Endothelial cell of umbilical vein (primary cell): ENCODE measurements at regions not wholly inside any gene's neighbourhood (a gene's known extent, or its start where the extent isn't known, plus 50 kb on each side); places are given as distances from the start of the nearest gene placed in this dataset.

ENCODE experiments used
- BruUV-seq: library from RNA; stranded (reverse); fragments of 400-500 nt; replicated peaks from 2 replicates; lab custom pipeline; 2021; lab: Mats Ljungman, UMichigan
- CTCF ChIA-PET: fragments of 300-600, 350-600 bp; sonication (Branson Sonifier 250); formaldehyde crosslinking; loops from one replicate; lab custom pipeline; 2021; ENCODE audit warnings: antibody characterized with exemption, inconsistent platforms; lab: Charles Lee
- POLR2A ChIA-PET: fragments of 300-600, 350-600 bp; sonication (Branson Sonifier 250); formaldehyde crosslinking; loops from one replicate; lab custom pipeline; 2021; ENCODE audit warnings: antibody characterized with exemption, inconsistent platforms; lab: Charles Lee
- DNase-seq: peaks from one replicate; pipeline ENCODE4 v3.0.0-alpha.2; 2011; ENCODE audit warnings: low read depth, low spot score
- FAIRE-seq: peaks from 2 replicates; lab custom pipeline; 2011; peaks lifted over from hg19 to GRCh38; lab: Jason Lieb, UNC
- H2AFZ ChIP-seq: 2 replicates; pipeline ENCODE4 v1.6.0; 2012; ENCODE audit warnings: low read depth, low read length, control low read depth, inconsistent platforms
- H3K27ac ChIP-seq: 2 replicates; pipeline ENCODE4 v1.5.1; 2011; ENCODE audit warnings: low read depth, mild to moderate bottlenecking, control low read depth, low read length, moderate library complexity; ENCODE audit not compliant: insufficient read depth
- H3K27me3 ChIP-seq, 2 experiments: 2 replicates each; pipeline versions ENCODE4 v1.6.0 to v1.6.1; 2011; ENCODE audit warnings: low read length in 2 of 2, mixed read lengths in 1 of 2; ENCODE audit not compliant: control insufficient read depth in 2 of 2, insufficient read depth in 2 of 2
- H3K36me3 ChIP-seq, 2 experiments: 2 replicates in 1 of 2; 3 replicates in 1 of 2; pipeline ENCODE4 v1.5.1; 2011; ENCODE audit warnings: low read length in 2 of 2, mild to moderate bottlenecking in 1 of 2, moderate library complexity in 1 of 2; ENCODE audit not compliant: control insufficient read depth in 2 of 2, insufficient read depth in 2 of 2; ENCODE audit errors: extremely low read depth in 1 of 2
- H3K4me1 ChIP-seq: 3 replicates; pipeline ENCODE4 v1.5.1; 2011; ENCODE audit warnings: mild to moderate bottlenecking, low read length; ENCODE audit not compliant: control insufficient read depth, insufficient read depth; ENCODE audit errors: extremely low read depth
- H3K4me2 ChIP-seq: 2 replicates; pipeline ENCODE4 v1.6.1; 2011; ENCODE audit warnings: low read length, control low read depth, mixed read lengths; ENCODE audit not compliant: insufficient read depth
- H3K4me3 ChIP-seq, 3 experiments: fragments of 200-600 bp in 1 of 3; sonication (generic), shearing (Covaris generic) in 1 of 3; replicated peaks in 1 of 3; 2 replicates each; pipeline ENCODE4 v1.5.1; 2011 to 2016; ENCODE audit warnings: control low read depth in 3 of 3, low read length in 3 of 3, mild to moderate bottlenecking in 2 of 3, inconsistent platforms in 1 of 3, low read depth in 1 of 3, moderate library complexity in 1 of 3; ENCODE audit not compliant: insufficient read depth in 1 of 3
- H3K79me2 ChIP-seq: 2 replicates; pipeline ENCODE4 v1.6.0; 2012; ENCODE audit warnings: low read length, inconsistent platforms; ENCODE audit not compliant: control insufficient read depth, insufficient read depth
- H3K9ac ChIP-seq: replicated peaks from 2 replicates; pipeline ENCODE3; 2011; ENCODE audit warnings: low read length, control low read depth; ENCODE audit not compliant: insufficient read depth; ENCODE audit errors: extremely low read depth
- H3K9me1 ChIP-seq: replicated peaks from 3 replicates; pipeline ENCODE4 v1.6.0; 2011; ENCODE audit warnings: mild to moderate bottlenecking, low read length; ENCODE audit not compliant: control insufficient read depth, insufficient read depth; ENCODE audit errors: extremely low read depth
- H3K9me3 ChIP-seq: replicated peaks from 2 replicates; pipeline ENCODE4 v1.5.1; 2012; ENCODE audit warnings: low read length, inconsistent platforms; ENCODE audit not compliant: control insufficient read depth, insufficient read depth
- H4K20me1 ChIP-seq: replicated peaks from 2 replicates; pipeline ENCODE3; 2011; ENCODE audit warnings: mild to moderate bottlenecking, low read length; ENCODE audit not compliant: control insufficient read depth, insufficient read depth; ENCODE audit errors: extremely low read depth
- EZH2 ChIP-seq: IDR thresholded peaks from 2 replicates; pipeline ENCODE4 v1.6.1; 2012; ENCODE audit warnings: borderline replicate concordance, low read depth, mild to moderate bottlenecking, moderate library complexity, low read length, inconsistent platforms; ENCODE audit not compliant: severe bottlenecking
- FOS ChIP-seq: IDR thresholded peaks from 2 replicates; pipeline ENCODE4 v1.6.1; 2011; ENCODE audit warnings: mild to moderate bottlenecking, low read length, moderate library complexity, borderline replicate concordance; ENCODE audit not compliant: insufficient read depth
- GATA2 ChIP-seq: IDR thresholded peaks from 2 replicates; pipeline ENCODE4 v1.7.0; 2011; ENCODE audit warnings: low read depth, mild to moderate bottlenecking, moderate library complexity, mixed read lengths, low read length; ENCODE audit not compliant: insufficient read length, insufficient read depth
- JUN ChIP-seq: IDR thresholded peaks from 2 replicates; pipeline ENCODE4 v1.6.1; 2011; ENCODE audit warnings: borderline replicate concordance, low read depth; ENCODE audit not compliant: insufficient read length, insufficient read depth
- MYC ChIP-seq: IDR thresholded peaks from one replicate; pipeline ENCODE4 v1.6.1; 2011; ENCODE audit warnings: mild to moderate bottlenecking, low read depth, low read length
- POLR2A ChIP-seq: IDR thresholded peaks from 2 replicates; pipeline ENCODE4 v1.6.1; 2012; ENCODE audit warnings: low read depth, mild to moderate bottlenecking, control low read depth, low read length
- POLR2AphosphoS5 ChIP-seq: IDR thresholded peaks from 2 replicates; pipeline ENCODE4 v1.6.1; 2012; ENCODE audit warnings: low read depth, mild to moderate bottlenecking, control low read depth, low read length, moderate library complexity; ENCODE audit not compliant: insufficient read depth
- dilution Hi-C: fragments of 300-500 bp; cut with MboI; formaldehyde crosslinking; loops from one replicate; pipeline ENCODE4 v1.15.0; 2019; ENCODE audit warnings: low sequenced_read_pairs; ENCODE audit not compliant: extremely low pct_ligation_motif_present
- intact Hi-C: fragments of 100-400 bp; cut with micrococcal nuclease; formaldehyde crosslinking; loops from one replicate; pipeline ENCODE4 v1.10.0; 2022
- TF ChIP-seq, protein P1 (sequence below), 2 donors: IDR thresholded peaks; 1 replicate in 1 of 2; 2 replicates in 1 of 2; pipeline ENCODE4 v1.5.1; 2011; ENCODE audit warnings: low read length in 2 of 2, mild to moderate bottlenecking in 2 of 2, moderate library complexity in 2 of 2, control low read depth in 1 of 2, inconsistent platforms in 1 of 2, low read depth in 1 of 2; ENCODE audit not compliant: insufficient read depth in 1 of 2; ENCODE audit errors: extremely low read depth in 1 of 2
- TF ChIP-seq, protein P2 (sequence below): IDR thresholded peaks from 2 replicates; pipeline ENCODE4 v1.6.1; 2011; ENCODE audit not compliant: insufficient read depth, insufficient read length

DNA sequence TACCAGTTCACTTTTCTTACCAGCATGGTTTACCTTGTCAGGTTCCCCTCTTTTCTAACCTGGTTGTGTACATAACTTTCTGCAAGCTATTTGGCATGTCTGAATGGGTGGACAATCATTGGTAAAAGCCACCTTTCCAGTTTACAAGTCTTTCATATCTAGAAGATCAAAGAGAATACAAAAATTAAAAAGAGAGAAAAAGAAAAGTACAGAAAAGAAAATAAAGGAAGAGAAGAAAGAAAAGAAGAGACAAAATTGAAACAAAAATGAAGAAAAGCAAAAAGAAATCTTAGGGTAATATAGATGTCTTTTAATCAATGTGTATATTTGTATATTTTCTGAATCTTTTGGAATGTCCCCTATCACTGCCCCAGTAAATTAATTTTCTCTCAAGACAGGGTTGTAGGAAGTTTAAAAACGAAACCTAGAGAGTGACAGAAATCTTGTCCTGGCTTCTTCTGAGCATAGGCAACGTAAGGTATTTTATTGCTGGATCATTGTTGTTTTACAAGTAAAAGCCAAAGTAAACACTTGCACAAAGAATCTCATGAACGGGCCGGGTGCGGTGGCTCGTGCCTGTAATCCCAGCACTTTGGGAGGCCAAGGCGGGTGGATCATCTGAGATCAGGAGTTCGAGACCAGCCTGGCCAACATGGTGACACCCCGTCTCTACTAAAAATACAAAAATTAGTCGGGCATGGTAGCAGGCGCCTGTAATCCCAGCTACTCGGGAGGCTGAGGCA is 98.7 kb upstream of the IFNE start:
- Histone ChIP-seq H3K9me3 (no peaks in the 10 kb centered on the region), H3K4me1 (peaks cover 19% of the 10 kb centered on the region), H3K27ac (no peak overlapping the region), H2AFZ (no peak overlapping the region), H3K9me1 (no peaks in the 10 kb centered on the region), H3K4me3 (no peak overlapping the region), H3K4me2 (no peak overlapping the region), H4K20me1 (no peaks in the 10 kb centered on the region), H3K36me3 (no peaks in the 10 kb centered on the region), H3K9ac (no peak overlapping the region), H3K27me3 (no peaks in the 10 kb centered on the region), H3K79me2 (no peaks in the 10 kb centered on the region)
- TF ChIP-seq, protein P1, sequence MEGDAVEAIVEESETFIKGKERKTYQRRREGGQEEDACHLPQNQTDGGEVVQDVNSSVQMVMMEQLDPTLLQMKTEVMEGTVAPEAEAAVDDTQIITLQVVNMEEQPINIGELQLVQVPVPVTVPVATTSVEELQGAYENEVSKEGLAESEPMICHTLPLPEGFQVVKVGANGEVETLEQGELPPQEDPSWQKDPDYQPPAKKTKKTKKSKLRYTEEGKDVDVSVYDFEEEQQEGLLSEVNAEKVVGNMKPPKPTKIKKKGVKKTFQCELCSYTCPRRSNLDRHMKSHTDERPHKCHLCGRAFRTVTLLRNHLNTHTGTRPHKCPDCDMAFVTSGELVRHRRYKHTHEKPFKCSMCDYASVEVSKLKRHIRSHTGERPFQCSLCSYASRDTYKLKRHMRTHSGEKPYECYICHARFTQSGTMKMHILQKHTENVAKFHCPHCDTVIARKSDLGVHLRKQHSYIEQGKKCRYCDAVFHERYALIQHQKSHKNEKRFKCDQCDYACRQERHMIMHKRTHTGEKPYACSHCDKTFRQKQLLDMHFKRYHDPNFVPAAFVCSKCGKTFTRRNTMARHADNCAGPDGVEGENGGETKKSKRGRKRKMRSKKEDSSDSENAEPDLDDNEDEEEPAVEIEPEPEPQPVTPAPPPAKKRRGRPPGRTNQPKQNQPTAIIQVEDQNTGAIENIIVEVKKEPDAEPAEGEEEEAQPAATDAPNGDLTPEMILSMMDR (IDR thresholded peaks at IDR 0.05; ENCODE audit: extremely low read depth in 1 of 2, insufficient read depth in 1 of 2, low read depth in 1 of 2, low read length in 2 of 2), result no peak
- TF ChIP-seq MYC (no peak), POLR2AphosphoS5 (no peak), GATA2 (no peak), FOS (no peak), JUN (no peak), POLR2A (no peak), EZH2 (no peak)
- TF ChIP-seq, protein P2, sequence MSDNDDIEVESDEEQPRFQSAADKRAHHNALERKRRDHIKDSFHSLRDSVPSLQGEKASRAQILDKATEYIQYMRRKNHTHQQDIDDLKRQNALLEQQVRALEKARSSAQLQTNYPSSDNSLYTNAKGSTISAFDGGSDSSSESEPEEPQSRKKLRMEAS, result no peak
- no TSS peak for BruUV-seq
- CTCF ChIA-PET, result no interaction called here
- dilution Hi-C loops, result no loop called here
- FAIRE-seq, result no peak
- POLR2A ChIA-PET, result no interaction called here
- no peak for DNase-seq
- intact Hi-C loops, result loop anchor here (5.0 kb wide), 1 partner anchor 206 kb away; no protein-coding TSS in a partner anchor
